RWPE1 (cell line): ENCODE measurements at regions not wholly inside any gene's neighbourhood (a gene's known extent, or its start where the extent isn't known, plus 50 kb on each side); places are given as distances from the start of the nearest gene placed in this dataset.

Source experiments
- CTCF ChIA-PET: fragments of 350-600 bp; sonication (Branson Sonifier 250); formaldehyde crosslinking; extraction: SDS; loops from one replicate; lab custom pipeline; 2021; lab: Yijun Ruan, JAX
- POLR2A ChIA-PET: fragments of 400-600 bp; formaldehyde crosslinking; extraction: SDS; loops from one replicate; lab custom pipeline; 2020; ENCODE audit warnings: antibody characterized with exemption; ENCODE audit not compliant: low non-redundant PET; lab: Yijun Ruan, JAX
- DNase-seq: peaks from one replicate; pipeline ENCODE4 v3.0.0; 2012; ENCODE audit warnings: low spot score
- H3K27ac ChIP-seq: fragments of 450-650 bp; 2 replicates; pipeline ENCODE4 v1.5.1; 2017
- TF ChIP-seq, protein P1 (sequence below): fragments of 450-650 bp; conservative IDR thresholded peaks from 2 replicates; pipeline ENCODE4 v1.5.1; 2017; ENCODE audit warnings: low read depth, mild to moderate bottlenecking

DNA sequence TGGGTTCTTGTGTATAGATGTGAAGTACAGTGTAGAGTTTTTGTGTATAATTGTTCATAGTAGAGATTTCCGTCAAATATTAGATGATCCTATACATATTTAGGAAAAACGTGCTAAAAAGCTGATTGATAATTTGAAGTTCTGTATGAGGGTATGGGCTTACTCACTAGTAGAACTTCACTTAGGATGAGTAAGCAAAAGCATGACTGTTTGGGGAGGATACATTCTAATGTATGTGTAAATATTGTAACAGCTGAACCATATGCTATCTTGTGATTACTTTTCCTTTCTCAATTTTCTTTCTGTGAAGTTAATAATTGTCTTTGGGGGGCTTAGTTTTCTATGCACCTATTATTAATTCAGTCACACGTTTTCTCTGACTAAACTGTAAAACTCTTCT, 53.2 kb upstream of the PDK4 start:
- POLR2A ChIA-PET = no interaction called here
- DNase-seq = no peak
- CTCF ChIA-PET = no interaction called here
- TF ChIP-seq, protein P1, sequence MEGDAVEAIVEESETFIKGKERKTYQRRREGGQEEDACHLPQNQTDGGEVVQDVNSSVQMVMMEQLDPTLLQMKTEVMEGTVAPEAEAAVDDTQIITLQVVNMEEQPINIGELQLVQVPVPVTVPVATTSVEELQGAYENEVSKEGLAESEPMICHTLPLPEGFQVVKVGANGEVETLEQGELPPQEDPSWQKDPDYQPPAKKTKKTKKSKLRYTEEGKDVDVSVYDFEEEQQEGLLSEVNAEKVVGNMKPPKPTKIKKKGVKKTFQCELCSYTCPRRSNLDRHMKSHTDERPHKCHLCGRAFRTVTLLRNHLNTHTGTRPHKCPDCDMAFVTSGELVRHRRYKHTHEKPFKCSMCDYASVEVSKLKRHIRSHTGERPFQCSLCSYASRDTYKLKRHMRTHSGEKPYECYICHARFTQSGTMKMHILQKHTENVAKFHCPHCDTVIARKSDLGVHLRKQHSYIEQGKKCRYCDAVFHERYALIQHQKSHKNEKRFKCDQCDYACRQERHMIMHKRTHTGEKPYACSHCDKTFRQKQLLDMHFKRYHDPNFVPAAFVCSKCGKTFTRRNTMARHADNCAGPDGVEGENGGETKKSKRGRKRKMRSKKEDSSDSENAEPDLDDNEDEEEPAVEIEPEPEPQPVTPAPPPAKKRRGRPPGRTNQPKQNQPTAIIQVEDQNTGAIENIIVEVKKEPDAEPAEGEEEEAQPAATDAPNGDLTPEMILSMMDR = no peak
- no peak overlapping the region for H3K27ac ChIP-seq

DNA sequence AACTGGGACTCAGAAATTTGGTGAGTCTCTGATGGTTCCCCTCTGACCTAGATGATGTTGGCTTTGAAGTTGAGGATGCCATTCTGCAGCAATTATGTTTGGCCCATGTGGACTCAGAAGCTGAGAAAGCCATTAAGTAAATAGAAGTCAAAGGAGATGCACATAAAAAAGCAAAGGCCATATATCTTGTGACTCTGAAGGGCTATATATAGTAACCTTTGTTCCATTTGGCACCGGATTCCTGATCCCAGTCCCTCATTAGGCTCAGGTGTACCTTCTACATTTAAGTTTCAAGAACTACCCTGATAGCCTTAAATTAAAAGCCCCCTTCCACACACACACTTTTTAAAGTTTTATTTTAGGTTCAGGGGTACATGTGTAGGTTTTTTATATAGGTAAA, 50.0 kb upstream of the PDK4 start:
- DNase-seq = no peak
- TF ChIP-seq, protein P1 = no peak
- no peak overlapping the region for H3K27ac ChIP-seq
- CTCF ChIA-PET = no interaction called here
- POLR2A ChIA-PET = no interaction called here
